HG03571 (cell line): ENCODE measurements at regions not wholly inside any gene's neighbourhood (a gene's known extent, or its start where the extent isn't known, plus 50 kb on each side); places are given as distances from the start of the nearest gene placed in this dataset.
A peak's percentile ranks its signal among the peaks of the same experiment; 100 is the strongest.
"Not testable (repeated sequence)": the region's sequence is repeated elsewhere in the genome, so short reads cannot be mapped to it uniquely, and the experiment has no call there.

Experiments used
- ATAC-seq: cut with Tn5 transposase; IDR thresholded peaks from one replicate; pipeline ENCODE4 v1.9.1; 2021; ENCODE audit not compliant: unreplicated experiment

DNA sequence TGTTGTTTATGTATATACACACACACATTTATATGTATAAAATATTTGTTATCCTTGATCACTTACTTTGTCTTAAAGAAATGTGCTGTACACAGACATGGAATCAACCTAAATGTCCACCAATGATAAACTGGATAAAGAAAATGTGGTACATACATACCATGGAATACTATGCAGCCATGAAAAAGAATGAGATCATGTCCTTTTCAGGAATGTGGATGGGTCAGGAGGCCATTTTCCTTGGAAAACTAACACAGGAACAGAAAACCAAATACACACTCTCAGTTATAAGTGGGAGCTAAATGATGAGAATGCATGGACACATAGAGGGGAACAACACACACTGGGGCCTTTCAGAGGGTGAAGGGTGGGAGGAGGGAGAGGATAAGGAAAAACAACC, 534.7 kb downstream of the FLRT2 start:
- ATAC-seq: not testable (repeated sequence)

DNA sequence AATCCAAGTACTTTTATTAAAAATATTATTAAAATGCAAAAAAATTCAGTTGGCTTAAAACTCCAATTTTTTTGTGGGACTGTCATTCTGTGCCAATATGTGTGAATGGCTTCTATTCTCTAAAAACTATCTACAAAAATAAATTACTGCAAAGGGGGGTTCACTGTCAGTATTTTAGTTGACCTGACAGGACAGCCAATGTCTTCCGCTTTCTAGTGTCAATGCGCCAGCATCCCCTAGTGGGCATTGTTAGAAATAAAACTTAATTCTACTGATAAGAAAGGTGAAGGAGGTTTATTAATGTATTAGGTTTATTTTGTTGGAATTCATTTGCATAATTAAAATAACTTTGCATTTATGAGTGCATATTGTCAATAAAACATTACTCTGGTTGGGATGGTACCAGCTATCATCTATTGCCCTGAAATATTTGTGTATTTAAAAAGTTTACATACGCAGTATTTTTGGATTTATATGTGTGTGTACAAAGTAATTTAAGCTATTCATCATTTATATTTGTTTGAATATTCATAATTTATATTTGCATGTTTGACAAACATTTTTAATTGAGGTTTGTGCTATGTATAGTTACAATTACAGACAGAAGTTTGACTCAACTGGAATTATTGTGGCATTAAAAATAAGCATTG, 527.2 kb downstream of the FLRT2 start:
- no peak for ATAC-seq

DNA sequence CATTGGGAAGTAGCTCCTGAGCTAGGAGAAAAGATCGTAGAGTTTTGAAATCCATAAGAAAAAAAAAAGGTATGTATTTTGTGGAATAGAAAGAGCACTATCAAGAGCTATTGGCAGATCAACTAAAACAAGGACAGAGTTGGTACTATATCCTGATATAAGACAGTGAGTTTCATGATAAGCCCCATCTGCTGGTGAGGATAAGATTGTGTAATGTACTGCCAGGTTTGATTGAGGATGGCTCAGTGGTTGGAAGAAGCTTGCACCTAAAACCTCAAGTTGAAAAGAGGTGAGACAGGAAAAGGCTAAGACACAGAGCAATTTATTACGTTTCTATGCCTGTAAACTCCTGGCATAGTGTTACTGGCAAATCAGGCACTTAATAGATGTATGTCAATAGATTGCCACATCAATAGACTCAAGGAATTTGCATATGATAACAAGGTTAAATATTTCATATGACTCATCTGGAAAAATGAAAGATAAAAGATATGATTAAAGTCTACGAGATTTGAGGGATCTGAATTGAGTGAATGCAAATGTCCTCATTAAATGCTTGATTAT, 525.6 kb downstream of the FLRT2 start:
- no peak for ATAC-seq

DNA sequence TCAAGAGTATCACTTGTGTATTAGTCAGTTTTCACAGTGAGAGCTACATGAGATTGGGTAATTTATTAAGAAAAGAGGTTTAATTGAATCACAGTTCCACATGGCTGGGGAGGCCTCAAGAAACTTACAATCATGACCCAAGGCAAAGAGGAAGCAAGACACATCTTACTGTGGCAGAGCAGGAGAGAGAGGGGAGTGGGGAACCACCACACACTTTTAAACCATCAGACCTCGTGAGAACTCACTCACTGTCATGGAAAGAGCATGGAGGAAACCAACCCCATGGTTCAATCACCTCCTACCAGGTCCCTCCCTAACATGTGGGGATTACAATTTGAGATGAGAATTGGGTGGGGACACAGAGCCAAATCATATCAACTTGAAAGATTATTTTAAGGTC, 522.9 kb downstream of the FLRT2 start:
- no peak for ATAC-seq

DNA sequence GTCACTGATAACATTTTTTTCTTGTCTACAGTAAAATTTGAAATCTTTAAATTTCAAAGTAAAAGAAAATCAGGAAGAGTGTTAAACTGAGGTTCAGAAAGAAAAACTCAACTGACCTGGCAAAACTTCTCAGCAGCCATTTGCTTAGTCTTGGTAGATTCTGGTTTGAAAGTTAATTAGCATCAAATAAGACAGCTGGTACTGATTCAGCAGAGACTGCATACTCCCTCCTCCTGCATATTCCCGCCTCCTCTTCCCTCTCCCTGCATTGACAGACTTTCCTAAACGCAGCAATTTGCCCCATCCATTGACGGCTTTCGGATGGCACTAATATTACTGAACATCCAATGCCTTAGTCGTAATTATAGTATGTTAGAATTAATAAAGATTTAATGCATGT, 520.8 kb downstream of the FLRT2 start:
- ATAC-seq: no peak

DNA sequence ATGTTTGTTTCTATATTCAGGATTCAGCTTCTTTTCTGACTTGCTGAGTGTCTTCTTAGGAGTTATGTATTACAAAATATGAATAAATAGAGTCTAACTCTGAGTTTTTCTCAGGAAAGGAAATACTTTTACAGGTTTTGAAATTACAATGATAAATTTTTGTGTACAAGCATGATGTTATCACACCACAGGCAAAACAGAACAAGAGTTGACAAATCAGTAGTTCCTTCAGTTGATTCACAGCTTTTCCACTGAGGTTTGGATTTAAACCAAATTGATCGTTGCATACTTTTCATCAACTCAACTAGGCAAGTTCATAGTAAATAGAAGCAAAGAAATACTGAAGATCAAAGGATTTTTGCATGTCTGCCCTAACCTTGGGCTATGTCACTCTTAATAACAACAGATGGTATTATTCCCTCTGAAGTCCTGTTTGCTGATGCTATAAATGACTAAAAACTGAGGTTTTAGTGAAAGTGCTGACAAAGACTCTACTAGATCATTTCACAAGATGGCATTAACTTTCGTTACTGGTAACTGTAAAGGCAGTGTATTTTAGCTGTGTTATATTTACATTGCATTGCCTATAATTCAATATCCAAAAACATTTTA, 520.2 kb downstream of the FLRT2 start:
- no peak for ATAC-seq

DNA sequence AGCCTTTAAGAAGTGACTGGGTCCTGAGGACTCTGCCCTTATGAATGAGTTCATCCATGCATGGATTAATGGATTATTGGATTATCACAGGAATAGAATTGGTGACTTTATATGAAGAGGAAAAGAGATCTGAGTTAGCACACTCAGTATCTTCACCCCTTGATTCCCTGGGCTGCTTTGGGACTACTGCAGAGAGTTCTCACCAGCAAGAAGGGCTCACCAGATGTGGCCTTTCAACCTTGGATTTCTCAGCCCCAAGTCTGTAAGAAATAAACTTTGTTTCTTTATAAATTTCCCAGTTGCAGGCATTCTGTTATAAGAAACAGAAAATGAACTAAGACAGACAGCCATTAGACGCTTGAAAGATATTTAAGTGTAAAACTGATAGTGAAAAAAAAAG, 509.2 kb downstream of the FLRT2 start:
- no peak for ATAC-seq

DNA sequence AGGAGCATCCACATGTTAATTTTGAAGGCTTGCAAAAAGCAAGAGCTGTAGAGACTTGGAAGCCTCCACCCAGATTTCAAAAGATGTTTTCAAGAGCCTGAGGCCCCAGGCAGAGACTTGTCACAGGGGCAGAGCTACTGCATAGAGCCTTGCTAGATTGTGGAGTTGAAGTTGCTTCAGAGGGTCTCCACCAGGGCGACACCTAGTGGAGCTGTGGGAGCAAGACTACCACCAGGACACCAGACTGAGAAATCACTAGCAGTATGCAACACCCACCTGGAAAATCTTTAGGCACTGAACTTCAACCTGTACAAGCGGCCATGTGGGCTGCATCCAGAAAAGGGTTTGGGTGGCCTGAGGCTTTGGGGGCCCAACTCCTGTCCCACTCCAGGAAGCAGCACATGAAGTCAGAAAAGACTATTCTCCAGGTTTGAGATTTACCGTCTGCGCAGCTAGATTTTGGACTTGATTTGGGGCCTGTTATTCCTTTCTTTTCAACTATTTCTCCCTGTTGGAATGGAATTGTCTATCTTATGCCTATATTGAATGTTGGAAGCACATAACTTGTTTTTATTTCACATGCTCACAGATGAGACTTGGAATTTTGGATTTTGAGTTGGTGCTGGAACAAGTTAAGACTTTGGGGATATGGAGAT, 508.6 kb downstream of the FLRT2 start:
- ATAC-seq: peak; percentile 79

DNA sequence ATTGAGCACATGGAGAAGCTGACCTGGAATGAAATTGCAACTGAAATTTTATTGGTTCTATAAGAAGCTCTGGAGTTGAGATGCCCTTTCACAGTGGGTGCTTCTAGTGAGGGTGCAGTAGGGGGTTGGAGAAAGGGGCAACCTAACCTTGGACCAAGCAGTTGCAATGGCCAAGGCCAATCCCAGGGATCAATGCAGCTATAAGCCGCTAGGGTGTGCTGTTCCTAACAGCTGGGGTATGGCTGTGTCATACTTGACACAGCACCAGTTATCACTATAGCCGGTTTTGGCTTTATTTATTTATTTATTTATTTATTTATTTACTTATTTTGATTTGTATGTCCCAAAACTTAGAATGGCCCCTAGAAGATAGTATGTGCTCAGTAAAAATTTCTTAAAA, 505.9 kb downstream of the FLRT2 start:
- ATAC-seq: no peak

DNA sequence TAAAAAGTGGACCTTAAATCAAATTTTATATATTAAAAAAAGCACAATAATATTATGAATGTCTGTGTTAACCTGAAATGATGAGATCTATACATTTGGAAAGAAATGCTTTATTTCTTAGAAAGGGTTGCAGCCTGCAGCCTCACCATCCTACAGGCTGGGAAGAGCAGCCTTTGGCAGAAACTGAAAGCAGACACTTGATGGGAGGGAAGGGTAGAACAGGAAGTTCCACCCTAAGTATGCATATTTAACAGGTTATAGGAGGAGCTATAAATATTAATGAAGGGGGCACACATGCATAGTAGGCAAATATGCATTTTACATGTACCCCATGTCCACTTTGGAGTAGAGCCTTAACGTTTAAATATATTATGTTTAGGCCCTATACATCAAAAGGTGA, 498.0 kb downstream of the FLRT2 start:
- no peak for ATAC-seq

DNA sequence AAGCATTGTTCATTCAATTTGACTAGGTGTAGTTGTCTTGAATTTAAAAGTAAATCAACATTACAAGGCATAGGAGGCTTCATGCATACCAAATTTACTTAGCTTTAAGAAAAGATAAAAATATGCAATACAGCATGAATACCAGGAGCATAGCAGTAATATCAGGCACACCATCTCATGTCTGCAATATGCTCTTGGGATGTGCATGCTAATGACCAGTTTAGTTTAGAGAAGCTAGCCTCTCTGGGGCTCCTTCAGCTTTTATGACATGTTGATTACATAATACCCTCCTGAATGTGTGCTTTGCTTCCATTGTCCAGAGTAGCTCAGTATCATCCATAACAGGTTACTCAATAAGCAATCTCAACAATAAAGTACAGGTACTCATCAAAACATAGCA, 497.2 kb downstream of the FLRT2 start:
- ATAC-seq: no peak

DNA sequence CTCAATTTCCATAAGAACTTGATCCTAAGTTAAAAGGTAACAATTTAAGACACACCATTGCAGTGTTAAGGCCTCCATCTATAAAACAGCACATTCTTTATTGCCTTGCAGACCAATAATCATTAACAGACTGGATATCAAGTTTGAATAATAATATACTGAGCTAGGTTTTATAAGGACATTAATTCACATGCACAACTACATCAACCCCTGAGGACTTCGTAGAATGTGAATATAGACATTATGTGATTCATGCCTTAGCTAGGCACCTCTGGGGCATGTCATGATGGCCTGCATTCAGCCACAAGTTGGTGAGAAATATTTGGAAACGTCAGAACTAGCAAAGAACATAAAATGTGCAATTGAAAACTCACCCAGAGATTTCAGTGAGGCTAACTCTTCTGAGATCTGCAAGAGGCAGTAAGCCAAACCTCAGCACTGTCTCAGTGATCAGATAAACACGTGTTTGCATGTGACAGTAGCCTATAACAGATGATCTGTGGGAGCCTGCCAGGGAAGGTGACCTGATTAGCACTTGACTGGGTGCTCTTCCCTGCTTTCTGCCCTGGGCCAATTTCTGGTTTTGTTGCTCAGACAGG, 492.2 kb downstream of the FLRT2 start:
- ATAC-seq: no peak

DNA sequence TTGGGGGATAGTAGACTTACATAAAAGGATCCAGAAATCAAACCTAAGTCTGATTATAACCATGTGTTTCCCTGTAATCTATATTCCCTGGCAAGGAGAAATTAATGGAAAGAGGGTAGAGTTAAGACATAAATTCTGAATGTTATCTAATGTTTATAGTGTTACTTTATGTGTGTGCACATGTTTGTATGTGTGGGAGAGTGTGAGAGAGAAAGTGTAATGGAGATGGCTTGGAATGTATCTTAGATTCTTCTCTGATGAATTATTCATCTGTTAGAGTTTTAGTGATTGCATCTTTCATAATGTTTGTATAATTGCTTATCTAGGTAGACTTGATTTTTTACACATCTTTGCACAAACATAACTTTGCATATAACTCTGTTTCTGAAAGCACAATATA, 490.9 kb downstream of the FLRT2 start:
- no peak for ATAC-seq

DNA sequence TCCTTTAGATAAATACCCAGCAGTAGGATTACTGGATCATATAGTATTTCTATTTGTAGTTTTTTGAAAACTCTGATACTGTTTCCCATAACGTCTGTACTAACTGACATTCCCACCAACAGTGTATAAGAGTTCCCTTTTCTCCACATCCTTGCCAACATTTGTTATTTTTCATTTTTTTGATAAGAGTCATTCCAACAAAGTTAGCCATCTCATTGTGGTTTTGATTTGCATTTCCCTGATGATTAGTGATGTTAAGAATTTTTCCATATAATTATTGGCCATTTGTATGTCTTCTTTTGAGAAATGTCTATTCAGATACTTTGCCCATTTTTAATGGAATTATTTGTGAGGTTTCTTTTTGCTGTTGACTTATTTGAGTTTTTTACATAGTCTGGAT, 486.0 kb downstream of the FLRT2 start:
- no peak for ATAC-seq

DNA sequence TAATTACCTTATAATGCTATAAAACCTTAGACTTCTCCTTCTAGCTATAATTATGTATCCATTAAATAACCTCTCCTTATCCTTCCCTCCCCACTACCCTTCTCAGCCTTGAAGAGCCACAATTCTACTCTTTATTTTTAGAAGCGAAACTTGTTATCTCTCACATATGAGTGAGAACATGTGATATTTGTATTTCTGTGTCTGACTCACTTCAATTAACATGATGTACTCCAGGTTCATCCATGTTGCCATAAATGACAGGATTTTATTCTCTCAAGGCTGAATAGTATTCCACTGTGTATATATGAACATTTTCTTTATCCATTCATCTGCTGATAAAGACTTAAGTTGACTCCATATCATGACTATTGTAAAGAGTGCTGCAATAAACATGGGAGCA, 485.6 kb downstream of the FLRT2 start:
- ATAC-seq: no peak

DNA sequence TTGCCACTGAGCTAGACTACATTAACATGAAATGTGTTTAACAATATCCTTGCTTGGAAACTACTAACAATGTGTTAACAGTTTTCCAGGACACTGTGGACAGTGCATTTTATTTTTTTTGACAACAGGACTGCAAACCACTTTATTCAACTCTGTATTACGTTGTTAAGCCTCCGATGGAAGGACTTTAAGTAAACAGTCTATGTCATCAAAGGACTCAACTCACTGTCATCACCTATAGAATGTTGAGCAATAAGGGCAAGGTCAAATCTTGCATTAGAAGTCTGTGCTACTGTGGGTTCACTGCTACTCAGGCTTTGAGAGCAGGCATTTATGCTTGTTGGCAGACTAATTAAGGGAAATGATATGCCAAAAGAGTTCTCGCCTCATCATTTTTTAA, 483.7 kb downstream of the FLRT2 start:
- no peak for ATAC-seq

DNA sequence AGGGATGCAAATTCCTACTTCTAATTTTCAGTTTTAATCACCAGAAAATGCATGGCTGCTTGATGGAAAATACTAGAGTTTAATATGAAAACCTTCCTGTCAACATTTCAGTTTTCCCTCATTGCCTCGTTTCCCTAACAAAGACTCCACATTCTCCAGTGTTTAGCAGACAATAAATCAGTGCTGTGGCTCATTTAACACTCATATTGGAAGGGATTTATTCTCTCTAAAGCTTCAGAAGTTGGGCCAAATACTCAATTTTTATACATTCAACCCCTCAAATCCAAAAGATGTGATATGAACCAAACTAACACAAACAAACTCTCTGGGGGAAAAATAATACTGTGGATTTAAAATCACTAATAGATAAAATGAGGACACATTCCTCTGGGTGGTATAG, 482.5 kb downstream of the FLRT2 start:
- ATAC-seq: no peak

DNA sequence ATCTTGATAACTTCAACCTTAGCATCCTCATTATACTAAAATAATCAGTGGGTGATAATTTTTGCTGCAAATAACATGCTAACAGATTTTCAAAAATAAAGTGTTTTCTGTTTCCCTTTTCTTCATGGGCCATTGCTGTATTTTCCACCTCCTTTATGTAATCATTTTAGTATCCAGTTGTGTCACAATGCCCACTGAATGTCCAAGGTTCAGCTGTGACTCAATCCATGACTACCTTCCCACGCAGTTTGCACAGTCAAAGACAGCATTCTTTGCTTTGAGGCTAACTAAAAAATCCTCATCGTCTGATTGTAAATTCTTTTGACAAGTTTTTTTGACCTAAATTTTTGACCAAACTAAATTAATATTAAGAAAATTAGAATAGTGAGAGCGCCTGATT, 474.1 kb downstream of the FLRT2 start:
- no peak for ATAC-seq

DNA sequence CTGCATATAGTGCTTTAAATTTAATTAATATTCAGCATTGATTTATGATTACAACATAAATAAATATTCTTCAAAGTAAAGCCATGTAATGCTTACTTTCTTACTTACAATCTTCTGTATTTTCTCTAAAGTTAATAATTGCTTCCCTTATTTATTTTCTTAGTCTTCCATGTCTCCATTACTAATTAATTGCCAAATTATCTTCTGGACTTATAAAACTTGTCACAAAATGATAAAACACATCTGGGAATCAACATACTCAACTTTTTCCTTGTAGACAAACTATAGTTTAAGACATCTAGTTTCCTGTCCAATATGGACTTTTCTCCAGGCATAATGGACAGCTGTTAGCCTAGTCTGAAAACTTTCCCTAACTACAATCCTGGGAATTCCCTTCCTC, 466.6 kb downstream of the FLRT2 start:
- ATAC-seq: no peak

DNA sequence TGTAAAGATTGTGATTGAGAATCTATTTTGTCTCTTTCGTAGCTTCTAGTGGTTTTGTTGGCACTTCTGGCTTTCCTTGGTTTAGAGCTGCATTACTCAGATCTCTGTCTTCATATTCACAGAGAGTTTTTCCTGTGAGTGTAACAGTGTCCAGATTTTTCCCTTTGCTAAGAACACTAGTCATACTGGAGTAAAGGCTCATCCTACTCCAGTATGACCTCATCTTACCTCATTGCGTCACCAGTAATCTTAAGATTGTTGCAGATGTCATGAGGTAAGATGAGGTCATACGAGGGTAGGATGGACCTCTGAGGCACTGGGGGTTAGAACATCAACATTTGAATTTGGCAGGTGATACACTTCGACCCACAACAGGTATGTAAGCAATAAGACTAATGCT, 461.2 kb downstream of the FLRT2 start:
- ATAC-seq: no peak

DNA sequence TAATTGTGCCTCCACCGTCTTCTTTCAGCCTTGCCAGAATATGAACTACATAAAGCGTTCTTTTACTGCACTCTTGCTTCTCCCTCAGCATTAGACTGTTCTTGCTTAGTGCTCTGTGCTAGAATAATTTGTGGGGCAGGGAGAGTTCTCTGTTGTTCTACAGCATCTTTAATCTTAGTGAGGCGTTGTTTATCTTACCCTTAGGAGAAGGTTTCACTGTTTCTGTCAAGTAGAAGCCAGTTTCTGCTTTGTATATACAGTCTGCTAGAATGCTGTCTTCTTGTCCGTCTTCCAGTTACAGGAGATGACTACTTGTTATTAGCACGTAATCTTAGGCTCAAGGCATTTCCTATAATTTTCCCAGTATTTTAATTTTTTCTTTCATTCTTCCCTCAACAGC, 458.0 kb downstream of the FLRT2 start:
- ATAC-seq: no peak

DNA sequence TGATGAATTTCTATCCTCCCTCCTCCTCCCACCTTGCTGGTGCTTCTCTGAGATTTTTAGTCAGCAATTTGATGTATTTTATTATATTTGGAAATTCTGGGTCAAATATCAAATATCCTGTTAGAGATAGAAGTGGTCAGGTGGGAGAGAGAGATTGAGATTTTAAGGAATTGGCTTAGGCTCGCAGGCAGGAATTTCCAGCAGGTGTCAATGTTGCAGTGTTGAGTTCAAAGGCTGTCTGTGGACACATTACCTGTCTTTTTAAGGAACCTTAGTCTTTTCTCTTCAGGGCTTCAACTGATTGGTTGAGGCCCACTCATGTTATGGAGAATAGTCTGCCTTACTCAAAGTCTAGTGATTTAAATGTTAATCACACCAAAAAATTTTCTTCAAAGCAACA, 457.3 kb downstream of the FLRT2 start:
- no peak for ATAC-seq
